ENCODE measurements at regions not wholly inside any gene's neighbourhood (a gene's known extent, or its start where the extent isn't known, plus 50 kb on each side); places are given as distances from the start of the nearest gene placed in this dataset.

DNA sequence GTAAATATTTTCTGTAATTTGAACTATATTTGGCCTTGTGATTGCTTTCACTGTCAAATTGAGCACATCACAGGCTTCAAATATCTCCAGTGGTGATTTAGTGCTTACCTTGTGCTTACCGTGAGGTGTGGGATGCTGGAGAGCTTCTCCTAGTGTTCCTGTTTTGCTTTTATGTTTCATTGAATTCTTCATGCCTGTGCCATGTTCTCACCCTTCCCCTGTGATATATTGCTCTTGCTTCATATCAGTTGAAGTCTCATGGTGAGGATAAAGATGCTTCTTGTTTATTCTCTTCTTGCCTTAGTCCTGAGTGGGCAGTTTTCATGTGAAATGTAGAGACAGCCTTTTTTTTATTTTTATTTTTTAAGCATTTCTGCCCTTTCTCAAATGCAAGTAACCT lies 198.0 kb upstream of the PDGFD start:
- TF ChIP-seq POLR2A (IDR thresholded peaks at IDR 0.05; ENCODE audit: low read depth, low read length) (no peak), SMC3 (IDR thresholded peaks at IDR 0.05; ENCODE audit: low read depth, low read length) (no peak), CEBPB (IDR thresholded peaks at IDR 0.05; ENCODE audit: low read depth, low read length) (no peak), MXI1 (IDR thresholded peaks at IDR 0.05; ENCODE audit: borderline replicate concordance, low read depth, low read length) (no peak), RFX5 (IDR thresholded peaks at IDR 0.05; ENCODE audit: low read depth, low read length) (no peak), RAD21 (IDR thresholded peaks at IDR 0.05; ENCODE audit: low read length) (no peak), MAFK (IDR thresholded peaks at IDR 0.05; ENCODE audit: low read depth, low read length) (no peak), RCOR1 (IDR thresholded peaks at IDR 0.05; ENCODE audit: insufficient replicate concordance, low read length) (no peak)
- TF ChIP-seq, protein P1, sequence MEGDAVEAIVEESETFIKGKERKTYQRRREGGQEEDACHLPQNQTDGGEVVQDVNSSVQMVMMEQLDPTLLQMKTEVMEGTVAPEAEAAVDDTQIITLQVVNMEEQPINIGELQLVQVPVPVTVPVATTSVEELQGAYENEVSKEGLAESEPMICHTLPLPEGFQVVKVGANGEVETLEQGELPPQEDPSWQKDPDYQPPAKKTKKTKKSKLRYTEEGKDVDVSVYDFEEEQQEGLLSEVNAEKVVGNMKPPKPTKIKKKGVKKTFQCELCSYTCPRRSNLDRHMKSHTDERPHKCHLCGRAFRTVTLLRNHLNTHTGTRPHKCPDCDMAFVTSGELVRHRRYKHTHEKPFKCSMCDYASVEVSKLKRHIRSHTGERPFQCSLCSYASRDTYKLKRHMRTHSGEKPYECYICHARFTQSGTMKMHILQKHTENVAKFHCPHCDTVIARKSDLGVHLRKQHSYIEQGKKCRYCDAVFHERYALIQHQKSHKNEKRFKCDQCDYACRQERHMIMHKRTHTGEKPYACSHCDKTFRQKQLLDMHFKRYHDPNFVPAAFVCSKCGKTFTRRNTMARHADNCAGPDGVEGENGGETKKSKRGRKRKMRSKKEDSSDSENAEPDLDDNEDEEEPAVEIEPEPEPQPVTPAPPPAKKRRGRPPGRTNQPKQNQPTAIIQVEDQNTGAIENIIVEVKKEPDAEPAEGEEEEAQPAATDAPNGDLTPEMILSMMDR (conservative IDR thresholded peaks at IDR 0.05; ENCODE audit: low read depth, low read length), result no peak

All from IMR-90 (cell line).